ENCODE measurements at regions not wholly inside any gene's neighbourhood (a gene's known extent, or its start where the extent isn't known, plus 50 kb on each side); places are given as distances from the start of the nearest gene placed in this dataset.
"Not testable (repeated sequence)": the region's sequence is repeated elsewhere in the genome, so short reads cannot be mapped to it uniquely, and the experiment has no call there.

DNA sequence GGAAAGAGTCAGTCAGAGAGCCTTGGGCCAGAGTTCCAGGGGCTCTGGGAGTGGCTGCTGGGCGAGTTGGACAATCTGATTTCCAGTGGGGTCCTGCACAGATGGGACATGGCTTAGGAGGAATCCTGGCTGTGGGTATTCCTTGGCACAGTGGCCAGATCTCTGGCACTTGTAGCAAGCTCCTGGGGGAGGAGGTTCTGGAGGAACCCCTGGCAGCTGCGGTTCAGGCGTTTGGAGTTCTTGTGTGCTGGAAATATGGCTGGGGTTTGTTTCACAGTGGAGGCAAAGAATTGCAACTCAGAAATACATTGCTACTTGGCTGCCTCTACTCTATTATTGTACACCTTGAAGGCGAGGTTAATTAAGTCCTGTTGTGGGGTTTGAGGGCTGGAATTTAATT is 67.2 kb upstream of the SLC4A7 start:
- DNase-seq, result not testable (repeated sequence)

DNA sequence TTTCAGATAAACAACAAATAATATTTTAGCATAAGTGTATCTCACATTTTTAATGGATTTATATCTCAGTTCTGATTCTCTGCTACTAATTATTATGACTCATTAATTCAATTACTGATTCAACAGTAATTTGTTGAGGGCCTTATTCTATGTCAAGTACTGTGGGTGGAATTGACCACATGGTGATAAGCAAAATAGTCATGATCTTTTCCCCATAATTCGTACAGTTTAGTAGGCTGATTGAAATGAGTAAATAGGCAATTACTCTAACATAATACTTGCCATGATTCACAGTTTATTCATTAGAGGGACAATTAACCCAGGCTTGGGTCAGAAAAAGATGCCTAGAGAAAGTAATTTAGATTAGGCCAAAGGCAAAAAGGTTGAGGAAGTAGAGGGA is 60.9 kb upstream of the SLC4A7 start:
- DNase-seq, result no peak

DNA sequence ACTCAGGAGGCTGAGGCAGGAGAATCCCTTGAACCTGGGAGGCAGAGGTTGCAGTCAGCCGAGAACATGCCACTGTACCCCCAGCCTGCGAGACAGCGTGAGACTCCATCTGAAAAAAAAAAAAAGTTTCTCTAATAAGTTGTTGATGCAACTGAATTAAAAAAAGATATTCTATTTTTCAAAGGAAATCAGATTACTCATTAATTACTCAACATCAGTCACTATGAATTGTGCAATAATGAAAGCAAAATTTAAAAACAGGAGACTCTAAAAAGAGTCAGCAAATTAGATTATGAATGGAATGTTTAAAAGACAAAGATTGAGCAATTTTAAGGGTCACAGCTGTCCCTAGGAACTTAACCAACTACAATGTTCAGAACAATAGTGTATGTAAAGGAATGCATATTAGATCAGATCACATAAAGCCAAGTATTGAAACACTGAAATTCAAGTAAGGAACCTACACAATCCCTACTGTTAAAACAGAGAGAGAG is 60.2 kb upstream of the SLC4A7 start:
- no peak for DNase-seq

DNA sequence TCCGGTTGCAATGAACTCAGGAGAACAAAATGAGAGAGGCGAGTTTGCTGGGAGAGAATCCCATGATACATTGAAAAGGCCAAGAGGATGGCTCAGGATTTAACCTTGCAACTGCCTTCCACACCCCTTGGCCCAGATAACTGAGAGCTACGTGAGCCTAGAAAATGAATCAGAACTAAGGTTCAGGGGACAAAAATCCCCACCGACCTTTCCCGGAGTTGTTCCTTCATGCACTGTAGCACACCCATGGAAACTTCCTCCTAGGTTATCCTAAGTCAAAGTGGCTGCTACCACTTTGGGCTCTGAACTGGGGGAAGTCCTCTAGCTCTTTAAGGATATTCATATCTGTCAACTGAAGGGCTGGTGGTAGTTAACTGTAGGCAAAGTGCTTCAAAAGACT is 58.3 kb upstream of the SLC4A7 start:
- no peak for DNase-seq

GRCh38 chr3:27540231-27540630 is 56.0 kb upstream of the SLC4A7 start:
- no peak for DNase-seq

DNA sequence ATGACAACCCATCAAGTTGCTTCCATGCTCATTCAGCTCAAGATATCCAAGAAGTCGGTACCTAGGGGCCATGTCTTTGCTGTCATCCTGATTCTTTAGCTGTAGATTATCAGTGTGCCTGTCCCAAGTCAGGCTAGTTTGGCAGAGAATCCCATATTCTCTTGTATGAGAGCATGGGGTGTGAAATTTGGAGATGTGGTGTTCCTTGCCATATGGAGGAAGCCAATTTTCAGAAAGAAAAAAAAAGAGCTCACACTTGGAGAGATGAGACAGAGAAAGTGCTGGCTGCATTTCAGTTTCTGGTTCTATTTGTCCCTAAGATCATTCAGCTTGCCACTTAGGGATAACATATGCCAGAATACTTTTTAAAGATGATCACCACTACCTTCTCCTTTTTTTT is 52.3 kb upstream of the SLC4A7 start:
- no peak for DNase-seq

DNA sequence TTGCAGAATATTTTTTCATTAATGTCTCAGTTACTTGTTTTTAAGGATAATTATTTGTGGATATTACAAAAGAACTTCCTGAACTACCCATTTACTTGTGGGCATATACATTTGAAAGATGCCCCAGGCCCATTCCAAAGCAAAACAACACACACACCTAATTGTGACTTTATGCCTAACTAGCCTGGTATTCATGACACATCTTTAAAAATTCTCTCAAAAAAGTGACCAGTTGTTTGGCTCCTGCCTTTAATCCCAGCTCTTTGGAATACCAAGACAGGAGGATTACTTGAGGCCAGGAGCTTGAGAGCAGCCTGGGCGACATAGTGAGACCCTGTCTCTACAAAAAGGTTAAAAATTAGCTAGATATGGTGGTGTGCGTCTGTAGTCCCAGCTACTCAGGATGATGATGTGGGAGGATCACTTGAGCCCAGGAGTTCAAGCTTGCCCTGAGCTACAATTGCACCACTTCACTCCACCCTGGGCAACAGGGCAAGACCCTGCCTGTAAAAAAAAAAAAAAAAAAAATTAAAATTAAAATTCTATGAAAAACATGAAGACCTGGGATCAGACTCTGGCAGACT is 51.7 kb upstream of the SLC4A7 start:
- DNase-seq, result no peak

GRCh38 chr3:27533718-27534573 is 49.8 kb upstream of the SLC4A7 start:
- peak; percentile 77 for DNase-seq
